HG03060 (cell line): ENCODE measurements at regions not wholly inside any gene's neighbourhood (a gene's known extent, or its start where the extent isn't known, plus 50 kb on each side); places are given as distances from the start of the nearest gene placed in this dataset.

Source experiments
- ATAC-seq: cut with Tn5 transposase; IDR thresholded peaks from one replicate; pipeline ENCODE4 v1.9.1; 2021; ENCODE audit warnings: low read depth, moderate number of reproducible peaks; ENCODE audit not compliant: unreplicated experiment

DNA sequence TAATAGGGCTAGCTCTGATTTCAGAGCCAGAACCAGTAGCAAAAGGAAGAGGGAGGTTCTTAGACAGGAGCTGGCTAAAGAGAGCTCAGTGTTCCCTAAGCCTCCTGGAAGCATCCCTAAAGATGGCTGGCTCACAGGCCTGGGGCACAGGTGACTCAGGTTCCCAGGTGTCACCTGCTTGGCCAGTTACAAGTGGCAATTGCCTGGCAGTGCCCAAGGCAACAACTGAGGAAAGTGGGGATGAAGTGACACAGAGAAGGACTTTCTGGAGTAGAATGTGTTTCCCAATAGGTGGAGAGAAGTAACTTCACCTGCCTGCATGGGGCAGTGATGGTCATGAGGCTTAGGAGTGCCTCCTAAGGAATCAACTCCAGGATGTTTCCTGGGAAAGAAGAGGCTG, 66.5 kb upstream of the EEPD1 start:
- no peak for ATAC-seq

DNA sequence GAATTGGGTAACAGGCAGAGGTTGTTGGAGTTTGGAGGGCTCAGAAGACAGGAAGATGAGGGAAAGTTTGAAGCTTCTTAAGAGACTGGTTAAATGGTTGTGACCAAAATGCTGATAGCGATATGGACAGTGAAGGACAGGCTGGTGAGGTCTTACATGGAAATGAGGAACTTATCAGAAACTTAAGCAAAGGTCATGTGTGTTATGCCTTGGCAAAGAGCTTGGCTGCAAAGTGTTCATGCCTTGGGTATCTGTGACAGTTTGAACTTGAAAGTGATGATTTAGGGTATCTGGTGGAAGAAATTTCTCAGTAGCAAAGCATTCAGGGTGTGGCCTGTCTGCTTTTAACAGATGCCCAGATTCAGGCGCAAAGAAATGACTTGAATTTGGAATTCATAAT, 64.5 kb upstream of the EEPD1 start:
- no peak for ATAC-seq

DNA sequence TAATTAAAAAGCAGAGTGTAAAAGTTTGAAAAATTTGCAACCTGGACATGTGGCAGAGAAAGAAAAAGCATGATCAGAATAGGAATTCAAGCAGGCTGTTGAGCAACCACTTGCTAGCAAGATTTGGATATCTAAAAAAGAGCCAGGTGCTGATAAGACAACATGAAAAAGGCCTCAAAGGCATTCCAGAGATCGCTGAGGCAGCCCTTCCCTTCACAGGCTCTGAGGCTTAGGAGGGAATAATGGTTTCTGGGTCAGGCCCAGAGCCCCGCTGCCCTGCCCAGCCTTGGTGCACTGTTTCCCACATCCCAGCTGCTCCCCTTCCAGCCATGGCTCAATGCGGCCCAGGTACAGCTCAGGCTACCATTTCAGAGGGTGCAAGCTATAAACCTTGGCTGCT, 64.1 kb upstream of the EEPD1 start:
- no peak for ATAC-seq

DNA sequence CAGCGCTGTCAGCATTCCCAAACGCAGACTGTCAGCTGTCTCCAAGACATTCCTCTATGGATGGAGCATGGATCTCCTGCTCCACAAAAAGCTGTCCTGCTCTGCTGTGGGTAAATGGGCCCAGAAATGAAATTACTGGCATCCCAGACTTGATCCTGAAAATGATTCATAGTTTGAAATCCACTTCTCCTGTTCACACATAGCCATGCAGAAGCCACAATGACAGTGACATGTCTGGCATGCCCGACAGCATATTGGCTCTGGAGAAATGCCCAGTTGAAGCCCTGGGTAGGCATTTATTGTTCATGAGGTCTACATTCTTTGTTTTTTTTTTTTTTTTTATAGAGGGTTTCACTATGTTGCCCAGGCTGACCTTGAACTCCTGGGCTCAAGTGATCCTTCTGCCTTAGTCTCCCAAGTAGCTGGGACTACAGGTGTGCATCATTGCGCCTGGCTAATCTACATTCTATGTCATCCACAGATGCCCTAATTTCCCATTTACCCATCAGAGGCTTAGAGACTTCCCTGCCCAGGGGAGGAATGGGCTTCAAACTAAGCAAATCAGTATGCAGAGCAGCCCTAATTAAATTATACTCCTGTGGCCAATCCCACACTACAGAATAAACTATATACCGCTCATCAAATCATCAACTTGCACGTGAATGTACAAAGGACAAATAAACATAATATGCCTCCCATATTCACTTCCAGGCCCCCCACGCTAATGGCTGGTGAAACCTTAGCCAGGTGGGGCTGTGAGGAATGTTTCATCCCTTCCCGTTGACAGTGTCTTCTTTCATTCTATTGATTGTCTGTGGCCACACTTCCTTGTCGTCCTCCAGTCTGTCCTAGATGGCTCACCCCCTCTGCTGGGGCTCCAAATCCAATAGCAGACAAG, 61.8 kb upstream of the EEPD1 start:
- no peak for ATAC-seq

DNA sequence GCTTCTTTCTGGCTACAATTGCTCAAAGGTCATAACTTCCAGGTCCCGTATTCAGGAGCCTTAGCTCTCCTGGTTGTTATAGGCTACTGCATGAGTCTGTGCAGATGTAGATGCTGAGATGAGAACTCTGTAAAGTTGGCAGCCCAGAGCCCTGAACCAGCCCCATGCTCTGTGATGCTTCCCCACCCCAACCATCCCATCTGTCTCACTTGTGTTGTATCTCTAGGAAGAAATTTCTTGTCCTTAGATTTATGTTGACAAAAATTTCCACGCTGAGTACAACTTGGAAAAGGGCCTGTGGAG, 61.2 kb upstream of the EEPD1 start:
- ATAC-seq: no peak

DNA sequence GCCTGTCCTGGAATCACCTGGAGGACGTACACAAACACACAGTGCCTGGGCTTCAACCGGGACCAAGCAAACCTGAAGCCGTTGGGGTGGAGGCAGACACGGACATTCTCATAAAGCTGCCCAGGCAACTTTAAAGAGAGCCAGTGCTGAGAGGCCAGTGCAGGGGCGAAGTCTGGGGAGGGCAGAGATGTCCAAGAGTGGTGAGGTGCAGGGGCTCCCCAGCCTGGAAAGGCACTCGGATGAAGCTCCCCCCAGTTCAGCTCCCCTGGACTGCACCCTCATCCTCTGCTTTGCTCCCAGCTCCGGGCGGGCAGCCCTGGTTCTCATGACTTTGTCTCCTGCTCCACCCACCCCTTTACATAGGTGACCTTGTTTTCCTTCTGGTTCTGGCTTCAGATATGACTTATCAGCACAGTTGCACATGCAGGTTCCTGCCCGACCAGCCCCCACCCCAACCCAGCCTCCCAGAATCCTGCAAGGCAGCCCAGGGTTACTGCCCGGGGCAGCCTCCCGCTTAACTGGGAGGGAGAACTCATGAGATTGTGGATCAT, 60.8 kb upstream of the EEPD1 start:
- ATAC-seq: no peak

DNA sequence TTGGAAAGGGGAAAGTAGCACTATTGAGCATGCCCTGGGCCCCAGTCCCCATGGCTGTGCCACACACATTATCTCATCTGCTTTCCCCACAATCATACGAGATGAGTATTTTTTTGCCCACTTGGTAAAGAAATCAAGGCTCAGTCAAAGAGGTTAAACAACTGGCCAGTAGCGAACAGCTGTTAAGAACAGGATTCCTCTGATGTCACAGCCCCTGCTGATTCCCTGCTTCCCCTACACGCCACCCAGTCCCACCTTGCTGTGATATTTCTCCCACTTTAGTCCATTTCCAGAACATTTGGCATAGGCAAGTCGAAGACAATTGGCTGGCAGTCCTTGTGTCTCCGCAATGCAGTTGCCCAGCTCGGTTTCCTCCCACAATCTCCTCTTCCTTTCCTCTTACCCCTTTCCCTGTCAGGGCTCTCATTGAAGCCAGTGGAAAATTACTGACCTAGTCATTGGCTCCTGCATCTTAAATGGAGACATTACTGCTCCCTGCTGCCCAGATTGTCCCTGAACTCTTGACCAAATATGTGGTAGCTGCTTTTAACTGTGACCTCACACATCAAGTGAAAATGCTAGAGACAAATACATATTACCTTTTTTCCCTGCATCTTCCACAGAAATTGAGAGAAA, 56.5 kb upstream of the EEPD1 start:
- no peak for ATAC-seq

DNA sequence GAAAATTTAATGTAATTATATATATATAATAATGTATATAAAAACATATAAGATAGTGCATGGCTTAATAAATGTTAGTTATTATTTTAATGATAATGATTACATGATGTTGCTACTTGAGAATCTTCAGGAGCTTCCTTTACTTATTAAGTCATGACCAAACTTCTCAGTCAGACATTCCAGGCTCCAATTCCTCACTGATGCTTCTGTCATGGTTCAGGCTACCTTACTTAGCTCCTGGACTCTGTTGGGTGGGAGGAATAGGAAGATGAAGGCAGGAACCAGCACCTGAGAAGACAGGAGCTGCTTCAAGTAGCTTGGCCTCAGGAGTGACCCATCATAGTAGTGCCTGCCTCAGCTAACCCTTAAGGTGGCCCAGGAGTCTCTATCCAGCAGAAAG, 55.0 kb upstream of the EEPD1 start:
- ATAC-seq: no peak

DNA sequence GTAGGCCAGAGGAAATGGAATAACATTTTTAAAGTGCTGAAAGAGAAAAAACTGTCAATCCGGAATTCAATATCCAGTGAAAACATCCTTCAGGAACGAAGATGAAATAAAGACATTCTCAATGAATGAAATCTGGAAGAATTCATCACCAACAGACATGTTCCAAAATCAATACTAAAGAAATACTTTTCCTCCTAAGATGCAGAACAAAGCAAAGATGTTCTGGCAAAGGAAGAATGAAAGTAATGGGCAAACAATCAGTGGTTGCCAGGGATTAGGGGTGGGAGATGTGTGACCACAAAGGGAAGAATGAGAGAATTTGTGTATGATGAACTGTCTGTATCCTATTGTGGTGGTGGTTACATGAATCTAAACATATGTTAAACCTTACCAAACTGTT, 52.8 kb upstream of the EEPD1 start:
- no peak for ATAC-seq

DNA sequence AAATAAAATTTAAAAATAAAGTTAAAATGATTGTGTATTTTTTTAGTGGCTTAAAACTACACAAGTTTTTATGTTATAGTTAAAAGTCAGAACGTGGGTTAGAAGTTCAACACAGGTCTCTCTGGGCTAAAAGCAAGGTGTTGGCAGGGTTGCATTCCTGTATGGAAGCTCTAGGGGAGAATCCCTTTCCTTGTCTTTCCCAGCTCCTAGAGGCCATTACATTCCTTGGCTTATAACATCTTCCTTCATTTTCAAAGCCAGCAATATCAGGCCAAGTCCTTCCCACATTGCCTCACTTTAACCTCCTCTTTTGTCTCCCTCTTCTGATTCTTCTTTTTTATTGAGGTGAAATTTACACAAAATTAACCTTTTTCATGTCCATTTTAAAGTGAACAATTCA, 52.4 kb upstream of the EEPD1 start:
- no peak for ATAC-seq
